ENCODE measurements at regions not wholly inside any gene's neighbourhood (a gene's known extent, or its start where the extent isn't known, plus 50 kb on each side); places are given as distances from the start of the nearest gene placed in this dataset.

GRCh38 chr2:193326296-193326695 is 1131.6 kb upstream of the TMEFF2 start:
- Histone ChIP-seq H3K36me3 (no peaks in the 10 kb centered on the region), H3K4me3 (no peak overlapping the region), H3K27me3 (replicated peaks; ENCODE audit: insufficient read depth) (no peaks in the 10 kb centered on the region), H3K4me1 (ENCODE audit: control insufficient read depth in 1 of 2, low read depth in 2 of 2) (no peaks in the 10 kb centered on the region), H3K9me3 (no peaks in the 10 kb centered on the region), H3K27ac (no peak overlapping the region)
- DNase-seq (ENCODE audit: low spot score) (no peak), ATAC-seq (ENCODE audit: insufficient number of reproducible peaks, low FRiP score, low read depth) (no peak)
- TF ChIP-seq CTCF (IDR thresholded peaks at IDR 0.05): no peak

- Histone ChIP-seq H3K4me1 (ENCODE audit: control insufficient read depth in 1 of 2, low read depth in 2 of 2) (no peaks in the 10 kb centered on the region), H3K4me3 (no peak overlapping the region), H3K27ac (no peak overlapping the region), H3K36me3 (no peaks in the 10 kb centered on the region), H3K9me3 (no peaks in the 10 kb centered on the region), H3K27me3 (replicated peaks; ENCODE audit: insufficient read depth) (no peaks in the 10 kb centered on the region)
- ATAC-seq (ENCODE audit: insufficient number of reproducible peaks, low FRiP score, low read depth): no peak
- DNase-seq (ENCODE audit: low spot score): no peak
- TF ChIP-seq CTCF (IDR thresholded peaks at IDR 0.05): no peak
Observed at GRCh38 chr2:193315428-193316091, 1120.8 kb upstream of the TMEFF2 start.

- Histone ChIP-seq H3K9me3 (no peaks in the 10 kb centered on the region), H3K4me1 (ENCODE audit: control insufficient read depth in 1 of 2, low read depth in 2 of 2) (no peaks in the 10 kb centered on the region), H3K4me3 (no peak overlapping the region), H3K27ac (no peak overlapping the region), H3K27me3 (replicated peaks; ENCODE audit: insufficient read depth) (no peaks in the 10 kb centered on the region), H3K36me3 (no peaks in the 10 kb centered on the region)
- ATAC-seq (ENCODE audit: insufficient number of reproducible peaks, low FRiP score, low read depth): no peak
- TF ChIP-seq CTCF (IDR thresholded peaks at IDR 0.05): no peak
- no peak for DNase-seq (ENCODE audit: low spot score)
Observed at GRCh38 chr2:193303464-193303863, 1108.7 kb upstream of the TMEFF2 start.

- Histone ChIP-seq H3K27ac (no peak overlapping the region), H3K36me3 (no peaks in the 10 kb centered on the region), H3K4me1 (ENCODE audit: control insufficient read depth in 1 of 2, low read depth in 2 of 2) (no peaks in the 10 kb centered on the region), H3K27me3 (replicated peaks; ENCODE audit: insufficient read depth) (no peaks in the 10 kb centered on the region), H3K4me3 (no peak overlapping the region), H3K9me3 (no peaks in the 10 kb centered on the region)
- ATAC-seq (ENCODE audit: insufficient number of reproducible peaks, low FRiP score, low read depth) (no peak), DNase-seq (ENCODE audit: low spot score) (no peak)
- TF ChIP-seq CTCF (IDR thresholded peaks at IDR 0.05): no peak
Observed at GRCh38 chr2:193294371-193294770, 1099.6 kb upstream of the TMEFF2 start.

- DNase-seq (ENCODE audit: low spot score): no peak
- no peak for TF ChIP-seq CTCF (IDR thresholded peaks at IDR 0.05)
- Histone ChIP-seq H3K27me3 (replicated peaks; ENCODE audit: insufficient read depth) (no peaks in the 10 kb centered on the region), H3K4me3 (no peak overlapping the region), H3K4me1 (ENCODE audit: control insufficient read depth in 1 of 2, low read depth in 2 of 2) (no peaks in the 10 kb centered on the region), H3K36me3 (no peaks in the 10 kb centered on the region), H3K27ac (no peak overlapping the region), H3K9me3 (no peaks in the 10 kb centered on the region)
- no peak for ATAC-seq (ENCODE audit: insufficient number of reproducible peaks, low FRiP score, low read depth)
Observed at GRCh38 chr2:193279361-193279760, 1084.6 kb upstream of the TMEFF2 start.

All from thoracic aorta (tissue), 2 donors.